ENCODE measurements at regions not wholly inside any gene's neighbourhood (a gene's known extent, or its start where the extent isn't known, plus 50 kb on each side); places are given as distances from the start of the nearest gene placed in this dataset.

GRCh38 chr12:88814779-88815178, 234.5 kb upstream of the KITLG start:
- TF ChIP-seq CTCF (IDR thresholded peaks at IDR 0.05; ENCODE audit: poor library complexity) = no peak
- TF ChIP-seq EZH2phosphoT487 (IDR thresholded peaks at IDR 0.05; ENCODE audit: low read depth, severe bottlenecking, unreplicated experiment) = no peak

Measured in hepatocyte (in vitro differentiated cells).